ENCODE measurements at regions not wholly inside any gene's neighbourhood (a gene's known extent, or its start where the extent isn't known, plus 50 kb on each side); places are given as distances from the start of the nearest gene placed in this dataset.

DNA sequence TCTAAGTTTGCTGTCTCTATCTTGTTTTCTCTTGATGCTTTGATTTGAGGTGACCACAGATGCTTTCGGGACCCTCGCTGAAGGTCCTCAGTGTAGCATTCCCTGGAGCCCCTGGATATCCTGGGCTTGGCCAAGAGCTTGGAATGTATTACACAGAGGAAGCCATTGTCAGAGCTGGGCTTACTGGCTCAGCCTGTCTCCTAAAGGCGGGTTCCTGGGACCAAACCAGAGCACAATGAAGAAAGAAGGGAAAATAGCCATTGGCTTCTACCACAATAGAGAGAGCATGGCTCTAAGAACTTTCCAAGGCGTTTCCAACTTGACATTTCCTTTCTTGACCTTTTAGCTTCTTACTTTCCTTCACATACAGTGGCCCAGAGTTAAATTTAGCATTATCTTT lies 229.3 kb downstream of the HS3ST3A1 start:
- no peak for TF ChIP-seq POLR2A (IDR thresholded peaks at IDR 0.05)
- TF ChIP-seq, protein P1, sequence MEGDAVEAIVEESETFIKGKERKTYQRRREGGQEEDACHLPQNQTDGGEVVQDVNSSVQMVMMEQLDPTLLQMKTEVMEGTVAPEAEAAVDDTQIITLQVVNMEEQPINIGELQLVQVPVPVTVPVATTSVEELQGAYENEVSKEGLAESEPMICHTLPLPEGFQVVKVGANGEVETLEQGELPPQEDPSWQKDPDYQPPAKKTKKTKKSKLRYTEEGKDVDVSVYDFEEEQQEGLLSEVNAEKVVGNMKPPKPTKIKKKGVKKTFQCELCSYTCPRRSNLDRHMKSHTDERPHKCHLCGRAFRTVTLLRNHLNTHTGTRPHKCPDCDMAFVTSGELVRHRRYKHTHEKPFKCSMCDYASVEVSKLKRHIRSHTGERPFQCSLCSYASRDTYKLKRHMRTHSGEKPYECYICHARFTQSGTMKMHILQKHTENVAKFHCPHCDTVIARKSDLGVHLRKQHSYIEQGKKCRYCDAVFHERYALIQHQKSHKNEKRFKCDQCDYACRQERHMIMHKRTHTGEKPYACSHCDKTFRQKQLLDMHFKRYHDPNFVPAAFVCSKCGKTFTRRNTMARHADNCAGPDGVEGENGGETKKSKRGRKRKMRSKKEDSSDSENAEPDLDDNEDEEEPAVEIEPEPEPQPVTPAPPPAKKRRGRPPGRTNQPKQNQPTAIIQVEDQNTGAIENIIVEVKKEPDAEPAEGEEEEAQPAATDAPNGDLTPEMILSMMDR (IDR thresholded peaks at IDR 0.05) = no peak
